ENCODE measurements at regions not wholly inside any gene's neighbourhood (a gene's known extent, or its start where the extent isn't known, plus 50 kb on each side); places are given as distances from the start of the nearest gene placed in this dataset.

DNA sequence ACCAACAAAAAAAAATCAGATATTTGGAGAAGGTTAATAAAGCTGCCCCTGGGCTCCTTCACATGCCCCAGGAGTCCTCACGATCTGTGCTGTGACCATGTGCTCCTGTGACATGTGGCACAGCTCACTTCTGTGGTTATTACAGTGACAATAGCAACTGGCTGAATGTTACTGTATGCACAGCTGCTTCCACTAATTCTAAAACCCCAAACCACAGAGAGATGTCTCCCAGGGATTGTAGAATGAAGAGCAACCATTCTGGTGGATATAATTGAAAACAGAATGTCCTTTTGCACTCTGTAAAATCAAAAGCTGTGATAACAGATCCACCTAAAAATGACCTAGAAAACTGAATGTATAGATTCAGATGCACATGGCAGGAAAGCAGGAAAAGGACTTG is 489.2 kb upstream of the CNTN4 start:
- TF ChIP-seq, protein P1, sequence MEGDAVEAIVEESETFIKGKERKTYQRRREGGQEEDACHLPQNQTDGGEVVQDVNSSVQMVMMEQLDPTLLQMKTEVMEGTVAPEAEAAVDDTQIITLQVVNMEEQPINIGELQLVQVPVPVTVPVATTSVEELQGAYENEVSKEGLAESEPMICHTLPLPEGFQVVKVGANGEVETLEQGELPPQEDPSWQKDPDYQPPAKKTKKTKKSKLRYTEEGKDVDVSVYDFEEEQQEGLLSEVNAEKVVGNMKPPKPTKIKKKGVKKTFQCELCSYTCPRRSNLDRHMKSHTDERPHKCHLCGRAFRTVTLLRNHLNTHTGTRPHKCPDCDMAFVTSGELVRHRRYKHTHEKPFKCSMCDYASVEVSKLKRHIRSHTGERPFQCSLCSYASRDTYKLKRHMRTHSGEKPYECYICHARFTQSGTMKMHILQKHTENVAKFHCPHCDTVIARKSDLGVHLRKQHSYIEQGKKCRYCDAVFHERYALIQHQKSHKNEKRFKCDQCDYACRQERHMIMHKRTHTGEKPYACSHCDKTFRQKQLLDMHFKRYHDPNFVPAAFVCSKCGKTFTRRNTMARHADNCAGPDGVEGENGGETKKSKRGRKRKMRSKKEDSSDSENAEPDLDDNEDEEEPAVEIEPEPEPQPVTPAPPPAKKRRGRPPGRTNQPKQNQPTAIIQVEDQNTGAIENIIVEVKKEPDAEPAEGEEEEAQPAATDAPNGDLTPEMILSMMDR (IDR thresholded peaks at IDR 0.05) = no peak
- no peak for TF ChIP-seq POLR2A (IDR thresholded peaks at IDR 0.05)

Data from right lobe of liver (tissue), 4 donors.